CD4-positive, alpha-beta memory T cell (primary cell): ENCODE measurements at regions not wholly inside any gene's neighbourhood (a gene's known extent, or its start where the extent isn't known, plus 50 kb on each side); places are given as distances from the start of the nearest gene placed in this dataset.
"Not testable (repeated sequence)": the region's sequence is repeated elsewhere in the genome, so short reads cannot be mapped to it uniquely, and the experiment has no call there.

Experiments
- CTCF ChIA-PET: fragments of 350-600 bp; sonication (Branson Sonifier 250); formaldehyde crosslinking; loops from one replicate; lab custom pipeline; 2021; ENCODE audit warnings: inconsistent platforms; ENCODE audit not compliant: partially characterized antibody; lab: Charles Lee
- POLR2A ChIA-PET: fragments of 350-600 bp; sonication (Branson Sonifier 250); formaldehyde crosslinking; loops from one replicate; lab custom pipeline; 2021; ENCODE audit not compliant: partially characterized antibody; lab: Charles Lee
- DNase-seq, 5 donors: peaks; one replicate each; pipeline versions ENCODE4 v3.0.0 to v3.0.0-alpha.2; 2020 to 2022; ENCODE audit warnings: mixed read lengths in 1 of 5
- H3K27ac ChIP-seq: one replicate; pipeline ENCODE4 v1.7.0; 2013; ENCODE audit warnings: low read depth, low read length
- H3K27me3 ChIP-seq: 2 replicates; pipeline ENCODE4 v1.7.0; 2013; ENCODE audit warnings: mild to moderate bottlenecking, low read length, moderate library complexity; ENCODE audit not compliant: insufficient read depth
- H3K36me3 ChIP-seq: 2 replicates; pipeline ENCODE4 v1.7.0; 2013; ENCODE audit warnings: mild to moderate bottlenecking, low read length, moderate library complexity; ENCODE audit not compliant: insufficient read depth
- H3K4me1 ChIP-seq: 2 replicates; pipeline ENCODE4 v1.7.0; 2013; ENCODE audit warnings: mild to moderate bottlenecking, low read length, moderate library complexity; ENCODE audit not compliant: insufficient read depth
- H3K4me3 ChIP-seq, 2 donors: one replicate each; pipeline ENCODE4 v1.7.0; 2013; ENCODE audit warnings: low read length in 2 of 2, mild to moderate bottlenecking in 1 of 2
- H3K9me3 ChIP-seq, 2 donors: one replicate each; pipeline ENCODE4 v1.7.0; 2013; ENCODE audit warnings: low read length in 2 of 2, control low read depth in 1 of 2; ENCODE audit not compliant: control insufficient read depth in 1 of 2
- H3K27ac Mint-ChIP-seq, 7 donors: one replicate each; pipeline ENCODE4 v1.8.0; 2020 to 2021; ENCODE audit warnings: mixed read lengths in 7 of 7, mild to moderate bottlenecking in 6 of 7, inconsistent platforms in 3 of 7, moderate library complexity in 3 of 7
- H3K27me3 Mint-ChIP-seq, 2 donors: one replicate each; pipeline ENCODE4 v1.8.0; 2020 to 2021; ENCODE audit warnings: mixed read lengths in 2 of 2
- H3K36me3 Mint-ChIP-seq, 2 donors: one replicate each; pipeline ENCODE4 v1.8.0; 2020 to 2021; ENCODE audit warnings: mixed read lengths in 2 of 2, inconsistent platforms in 1 of 2, mild to moderate bottlenecking in 1 of 2
- H3K4me1 Mint-ChIP-seq, 4 donors: one replicate each; pipeline ENCODE4 v1.8.0; 2020 to 2021; ENCODE audit warnings: mixed read lengths in 4 of 4, mild to moderate bottlenecking in 1 of 4
- H3K4me3 Mint-ChIP-seq, 8 donors: one replicate each; pipeline ENCODE4 v1.8.0; 2020 to 2021; ENCODE audit warnings: mixed read lengths in 8 of 8, mild to moderate bottlenecking in 7 of 8, moderate library complexity in 6 of 8, inconsistent platforms in 3 of 8
- H3K9me3 Mint-ChIP-seq, 8 donors: one replicate each; pipeline ENCODE4 v1.8.0; 2020 to 2021; ENCODE audit warnings: mixed read lengths in 8 of 8, mild to moderate bottlenecking in 5 of 8, inconsistent platforms in 3 of 8, moderate library complexity in 1 of 8
- intact Hi-C: fragments of 100-400 bp; cut with micrococcal nuclease; formaldehyde crosslinking; loops from one replicate; pipeline ENCODE4 v1.15.1; 2023

GRCh38 chr4:160352637-160353036 is 1249.8 kb downstream of the RAPGEF2 start:
- Histone ChIP-seq H3K27me3 (no peaks in the 10 kb centered on the region), H3K36me3 (no peaks in the 10 kb centered on the region), H3K4me3 (no peak overlapping the region), H3K9me3 (no peaks in the 10 kb centered on the region), H3K4me1 (no peaks in the 10 kb centered on the region), H3K27ac (no peak overlapping the region)
- H3K27me3 Mint-ChIP-seq, result no peaks in the 10 kb centered on the region
- peaks cover 0 to 5% (median 0%) of the 10 kb centered on the region in 8 donors for H3K9me3 Mint-ChIP-seq
- ChIA-PET POLR2A (no interaction called here), CTCF (no interaction called here)
- H3K36me3 Mint-ChIP-seq, result no peaks in the 10 kb centered on the region
- H3K27ac Mint-ChIP-seq, result no peak overlapping the region
- no peak for DNase-seq
- no peak overlapping the region for H3K4me3 Mint-ChIP-seq
- intact Hi-C loops, result no loop called here
- H3K4me1 Mint-ChIP-seq, result no peaks in the 10 kb centered on the region

GRCh38 chr4:160353548-160353947 is 1250.7 kb downstream of the RAPGEF2 start:
- ChIA-PET CTCF (no interaction called here), POLR2A (no interaction called here)
- H3K4me3 ChIP-seq, result no peak overlapping the region
- Mint-ChIP-seq H3K4me3 (no peak overlapping the region), H3K36me3 (no peaks in the 10 kb centered on the region), H3K4me1 (no peaks in the 10 kb centered on the region), H3K27ac (no peak overlapping the region), H3K27me3 (no peaks in the 10 kb centered on the region), H3K9me3 (peaks cover 0 to 5% (median 0%) of the 10 kb centered on the region in 8 donors)
- no peaks in the 10 kb centered on the region for H3K36me3 ChIP-seq
- H3K27ac ChIP-seq, result no peak overlapping the region
- intact Hi-C loops, result no loop called here
- no peaks in the 10 kb centered on the region for H3K4me1 ChIP-seq
- H3K9me3 ChIP-seq, result no peaks in the 10 kb centered on the region
- H3K27me3 ChIP-seq, result no peaks in the 10 kb centered on the region
- DNase-seq, result no peak

- Mint-ChIP-seq H3K27ac (no peak overlapping the region), H3K27me3 (no peaks in the 10 kb centered on the region), H3K9me3 (peaks cover 0 to 8% (median 3%) of the 10 kb centered on the region in 8 donors), H3K36me3 (no peaks in the 10 kb centered on the region), H3K4me1 (no peaks in the 10 kb centered on the region), H3K4me3 (no peak overlapping the region)
- intact Hi-C loops, result no loop called here
- no peak for DNase-seq
- no peak overlapping the region for H3K27ac ChIP-seq
- no peaks in the 10 kb centered on the region for H3K27me3 ChIP-seq
- H3K4me3 ChIP-seq, result no peak overlapping the region
- no peaks in the 10 kb centered on the region for H3K36me3 ChIP-seq
- ChIA-PET POLR2A (no interaction called here), CTCF (no interaction called here)
- H3K9me3 ChIP-seq, result no peaks in the 10 kb centered on the region
- no peaks in the 10 kb centered on the region for H3K4me1 ChIP-seq
These were observed 1259.6 kb downstream of the RAPGEF2 start for GRCh38 chr4:160362478-160362877.

- CTCF ChIA-PET, result no interaction called here
- H3K27me3 Mint-ChIP-seq, result no peaks in the 10 kb centered on the region
- Histone ChIP-seq H3K9me3 (no peaks in the 10 kb centered on the region), H3K4me1 (no peaks in the 10 kb centered on the region), H3K36me3 (no peaks in the 10 kb centered on the region), H3K27ac (no peak overlapping the region), H3K27me3 (no peaks in the 10 kb centered on the region), H3K4me3 (no peak overlapping the region)
- H3K4me3 Mint-ChIP-seq, result no peak overlapping the region
- intact Hi-C loops, result no loop called here
- H3K4me1 Mint-ChIP-seq, result no peaks in the 10 kb centered on the region
- H3K27ac Mint-ChIP-seq, result no peak overlapping the region
- H3K36me3 Mint-ChIP-seq, result no peaks in the 10 kb centered on the region
- POLR2A ChIA-PET, result no interaction called here
- DNase-seq, result no peak
- peaks cover 0 to 12% (median 5%) of the 10 kb centered on the region in 8 donors for H3K9me3 Mint-ChIP-seq
These were observed 1261.3 kb downstream of the RAPGEF2 start for GRCh38 chr4:160364217-160364616.

- CTCF ChIA-PET, result not testable (repeated sequence)
These were observed 1261.8 kb downstream of the RAPGEF2 start for GRCh38 chr4:160364665-160365064.

GRCh38 chr4:160365383-160365782 is 1262.5 kb downstream of the RAPGEF2 start:
- H3K27ac ChIP-seq, DNase-seq, H3K4me3 ChIP-seq, H3K36me3 Mint-ChIP-seq, H3K27me3 ChIP-seq, H3K9me3 ChIP-seq, H3K4me3 Mint-ChIP-seq, POLR2A ChIA-PET, intact Hi-C loops, H3K36me3 ChIP-seq, H3K4me1 Mint-ChIP-seq, H3K27me3 Mint-ChIP-seq, H3K27ac Mint-ChIP-seq, H3K4me1 ChIP-seq: not testable (repeated sequence)
- peaks cover 0 to 12% (median 5%) of the 10 kb centered on the region in 8 donors for H3K9me3 Mint-ChIP-seq
- CTCF ChIA-PET, result interaction anchor here (0.6 kb wide), 1 partner anchor 465 kb away, joined by 3 read pairs; no protein-coding TSS in a partner anchor

More at GRCh38 chr4:160364665-160365064, 1261.8 kb downstream of the RAPGEF2 start:
- H3K4me3 Mint-ChIP-seq, H3K27ac Mint-ChIP-seq, H3K36me3 Mint-ChIP-seq, H3K27me3 ChIP-seq, DNase-seq, POLR2A ChIA-PET, H3K4me1 ChIP-seq, H3K27ac ChIP-seq, H3K27me3 Mint-ChIP-seq, H3K9me3 ChIP-seq, H3K4me1 Mint-ChIP-seq, H3K4me3 ChIP-seq, H3K36me3 ChIP-seq, intact Hi-C loops: not testable (repeated sequence)
- H3K9me3 Mint-ChIP-seq, result peaks cover 0 to 12% (median 5%) of the 10 kb centered on the region in 8 donors

- CTCF ChIA-PET, result no interaction called here
- Mint-ChIP-seq H3K27ac (no peak overlapping the region), H3K36me3 (no peaks in the 10 kb centered on the region), H3K9me3 (peaks cover 0 to 7% (median 3%) of the 10 kb centered on the region in 8 donors), H3K4me1 (no peaks in the 10 kb centered on the region), H3K4me3 (no peak overlapping the region), H3K27me3 (no peaks in the 10 kb centered on the region)
- Histone ChIP-seq H3K27ac (no peak overlapping the region), H3K27me3 (no peaks in the 10 kb centered on the region), H3K36me3 (no peaks in the 10 kb centered on the region), H3K4me3 (no peak overlapping the region), H3K9me3 (no peaks in the 10 kb centered on the region), H3K4me1 (no peaks in the 10 kb centered on the region)
- POLR2A ChIA-PET, result no interaction called here
- intact Hi-C loops, result no loop called here
- no peak for DNase-seq
These were observed 1267.2 kb downstream of the RAPGEF2 start for GRCh38 chr4:160370046-160370445.

GRCh38 chr4:160371446-160371845 is 1268.6 kb downstream of the RAPGEF2 start:
- POLR2A ChIA-PET, result no interaction called here

More at GRCh38 chr4:160371446-160371845, 1268.6 kb downstream of the RAPGEF2 start:
- H3K27me3 ChIP-seq, result no peaks in the 10 kb centered on the region
- no peaks in the 10 kb centered on the region for H3K4me1 ChIP-seq
- Mint-ChIP-seq H3K4me3 (no peak overlapping the region), H3K27ac (no peak overlapping the region), H3K36me3 (no peaks in the 10 kb centered on the region), H3K27me3 (no peaks in the 10 kb centered on the region), H3K9me3 (peaks cover 0 to 9% (median 2%) of the 10 kb centered on the region in 8 donors), H3K4me1 (no peaks in the 10 kb centered on the region)
- CTCF ChIA-PET, result no interaction called here
- no peaks in the 10 kb centered on the region for H3K9me3 ChIP-seq
- intact Hi-C loops, result no loop called here
- no peak overlapping the region for H3K4me3 ChIP-seq
- no peak for DNase-seq
- H3K36me3 ChIP-seq, result no peaks in the 10 kb centered on the region
- no peak overlapping the region for H3K27ac ChIP-seq
